H1 (cell line): ENCODE measurements at regions not wholly inside any gene's neighbourhood (a gene's known extent, or its start where the extent isn't known, plus 50 kb on each side); places are given as distances from the start of the nearest gene placed in this dataset.

Source experiments
- CTCF ChIA-PET: fragments of 300-600 bp; sonication (Branson Sonifier 250); formaldehyde crosslinking; loops from one replicate; lab custom pipeline; 2021; ENCODE audit not compliant: partially characterized antibody; lab: Charles Lee
- POLR2A ChIA-PET: fragments of 300-600 bp; sonication (Branson Sonifier 250); formaldehyde crosslinking; loops from one replicate; lab custom pipeline; 2021; ENCODE audit warnings: inconsistent platforms; ENCODE audit not compliant: partially characterized antibody; lab: Charles Lee
- DNase-seq, 2 experiments: peaks; one replicate each; pipeline versions ENCODE4 v3.0.0 to v3.0.0-alpha.2; 2010 to 2022; ENCODE audit warnings: low spot score in 2 of 2, low read depth in 1 of 2, mixed read lengths in 1 of 2
- FAIRE-seq: peaks from 2 replicates; lab custom pipeline; 2011; peaks lifted over from hg19 to GRCh38; lab: Jason Lieb, UNC
- H2AFZ ChIP-seq: 2 replicates; pipeline ENCODE4 v1.8.1; 2012; ENCODE audit warnings: low read length, inconsistent platforms
- H2AK5ac ChIP-seq: 2 replicates; pipeline ENCODE4 v1.6.1; 2013; ENCODE audit warnings: low read depth, low read length
- H2BK120ac ChIP-seq: replicated peaks from 2 replicates; pipeline ENCODE3; 2013; ENCODE audit warnings: low read depth, low read length, inconsistent platforms
- H2BK12ac ChIP-seq: 2 replicates; pipeline ENCODE4 v1.6.1; 2013; ENCODE audit warnings: low read depth, low read length
- H2BK15ac ChIP-seq: 2 replicates; pipeline ENCODE4 v1.6.1; 2013; ENCODE audit warnings: low read length
- H2BK20ac ChIP-seq: 2 replicates; pipeline ENCODE4 v1.6.1; 2013; ENCODE audit warnings: low read length
- H2BK5ac ChIP-seq: 2 replicates; pipeline ENCODE4 v1.6.1; 2013; ENCODE audit warnings: low read depth, low read length
- H3K14ac ChIP-seq: 2 replicates; pipeline ENCODE4 v1.6.1; 2013; ENCODE audit warnings: inconsistent platforms; ENCODE audit not compliant: insufficient read length
- H3K18ac ChIP-seq: 2 replicates; pipeline ENCODE4 v1.6.1; 2013; ENCODE audit warnings: low read length; ENCODE audit errors: extremely low read depth
- H3K23ac ChIP-seq: 2 replicates; pipeline ENCODE4 v1.6.1; 2013; ENCODE audit warnings: inconsistent platforms; ENCODE audit not compliant: insufficient read length
- H3K23me2 ChIP-seq: 2 replicates; pipeline ENCODE4 v1.6.1; 2013; ENCODE audit warnings: low read depth, low read length
- H3K27ac ChIP-seq: 2 replicates; pipeline ENCODE4 v1.6.1; 2011; ENCODE audit warnings: low read depth, low read length, inconsistent platforms
- H3K27me3 ChIP-seq, 4 experiments: replicated peaks in 1 of 4; 1 replicate in 1 of 4; 2 replicates in 3 of 4; pipeline versions ENCODE4 v1.6.1 to v1.8.1; 2011 to 2013; ENCODE audit warnings: low read length in 3 of 4, mild to moderate bottlenecking in 3 of 4, inconsistent platforms in 2 of 4, mixed read lengths in 2 of 4, moderate library complexity in 1 of 4; ENCODE audit not compliant: control insufficient read depth in 3 of 4, insufficient read depth in 3 of 4; ENCODE audit errors: extremely low read depth in 1 of 4
- H3K36me3 ChIP-seq, 4 experiments: 2 replicates each; pipeline versions ENCODE4 v1.6.1 to v1.8.1; 2011 to 2013; ENCODE audit warnings: mild to moderate bottlenecking in 4 of 4, low read length in 3 of 4, moderate library complexity in 2 of 4, control low read depth in 1 of 4, inconsistent platforms in 1 of 4; ENCODE audit not compliant: insufficient read depth in 4 of 4, control insufficient read depth in 2 of 4
- H3K4ac ChIP-seq: replicated peaks from 2 replicates; pipeline ENCODE3; 2013; ENCODE audit warnings: low read length, low read depth, mixed read lengths, inconsistent platforms; ENCODE audit not compliant: insufficient read length
- H3K4me1 ChIP-seq, 4 experiments: replicated peaks in 1 of 4; 1 replicate in 1 of 4; 2 replicates in 3 of 4; pipeline versions ENCODE4 v1.6.1 to v1.8.1; 2011 to 2013; ENCODE audit warnings: low read length in 3 of 4, inconsistent platforms in 2 of 4, mixed read lengths in 1 of 4; ENCODE audit not compliant: insufficient read depth in 4 of 4, control insufficient read depth in 3 of 4
- H3K4me2 ChIP-seq, 2 experiments: 2 replicates each; pipeline versions ENCODE4 v1.6.1 to v1.8.1; 2011 to 2013; ENCODE audit warnings: low read depth in 2 of 2, low read length in 2 of 2, control low read depth in 1 of 2, inconsistent platforms in 1 of 2, mild to moderate bottlenecking in 1 of 2; ENCODE audit not compliant: insufficient read depth in 1 of 2
- H3K4me3 ChIP-seq, 4 experiments: fragments of 200-600, 300-600 bp in 1 of 4; sonication (generic), shearing (Covaris generic), sonication (Bioruptor Twin) in 1 of 4; 2 replicates each; pipeline versions ENCODE4 v1.5.1 to v1.8.1; 2011 to 2016; ENCODE audit warnings: low read length in 4 of 4, low read depth in 3 of 4, control low read depth in 2 of 4, inconsistent platforms in 2 of 4, mild to moderate bottlenecking in 2 of 4, mixed read lengths in 1 of 4, moderate library complexity in 1 of 4; ENCODE audit not compliant: insufficient read depth in 2 of 4; ENCODE audit errors: extremely low read depth in 1 of 4
- H3K56ac ChIP-seq: replicated peaks from 2 replicates; pipeline ENCODE3; 2013; ENCODE audit warnings: low read depth, mild to moderate bottlenecking, mixed read lengths, low read length, inconsistent platforms; ENCODE audit not compliant: insufficient read length
- H3K79me1 ChIP-seq: 2 replicates; pipeline ENCODE4 v1.6.1; 2013; ENCODE audit warnings: low read depth, low read length, control low read depth
- H3K79me2 ChIP-seq, 2 experiments: 2 replicates each; pipeline versions ENCODE4 v1.6.1 to v1.8.1; 2012 to 2013; ENCODE audit warnings: low read length in 2 of 2, mild to moderate bottlenecking in 2 of 2, inconsistent platforms in 1 of 2; ENCODE audit not compliant: insufficient read depth in 2 of 2, control insufficient read depth in 1 of 2
- H3K9ac ChIP-seq, 4 experiments: replicated peaks in 1 of 4; 1 replicate in 1 of 4; 2 replicates in 3 of 4; pipeline versions ENCODE4 v1.6.1 to v1.8.1; 2011 to 2013; ENCODE audit warnings: low read depth in 3 of 4, low read length in 3 of 4, control low read depth in 2 of 4, mild to moderate bottlenecking in 2 of 4, moderate library complexity in 2 of 4, inconsistent platforms in 1 of 4; ENCODE audit errors: extremely low read depth in 1 of 4
- H3K9me3 ChIP-seq, 2 experiments: 2 replicates each; pipeline versions ENCODE4 v1.6.1 to v1.8.1; 2012 to 2013; ENCODE audit warnings: mild to moderate bottlenecking in 2 of 2, moderate library complexity in 2 of 2, control low read depth in 1 of 2, inconsistent platforms in 1 of 2, low read depth in 1 of 2, low read length in 1 of 2, mixed read lengths in 1 of 2; ENCODE audit not compliant: insufficient read depth in 2 of 2
- H4K20me1 ChIP-seq, 2 experiments: replicated peaks in 1 of 2; 2 replicates each; pipeline versions ENCODE3 to v1.8.1; 2011 to 2013; ENCODE audit warnings: inconsistent platforms in 2 of 2, low read length in 2 of 2, mild to moderate bottlenecking in 1 of 2; ENCODE audit not compliant: insufficient read depth in 2 of 2, control insufficient read depth in 1 of 2
- H4K5ac ChIP-seq: 2 replicates; pipeline ENCODE4 v1.6.1; 2013; ENCODE audit warnings: low read length, low read depth, mixed read lengths, inconsistent platforms; ENCODE audit not compliant: insufficient read length
- H4K8ac ChIP-seq: 2 replicates; pipeline ENCODE4 v1.8.0; 2013; ENCODE audit warnings: mild to moderate bottlenecking, moderate library complexity, low read length, inconsistent platforms; ENCODE audit not compliant: insufficient read depth; ENCODE audit errors: extremely low read depth
- H4K91ac ChIP-seq: replicated peaks from 2 replicates; pipeline ENCODE3; 2013; ENCODE audit warnings: low read length, mixed read lengths, inconsistent platforms; ENCODE audit not compliant: insufficient read length
- EZH2 ChIP-seq: fragments of 200-600 bp; sonication (generic); IDR thresholded peaks from 2 replicates; pipeline ENCODE4 v1.7.1; 2012; ENCODE audit warnings: low read depth, mild to moderate bottlenecking, moderate library complexity, low read length, inconsistent platforms; ENCODE audit not compliant: severe bottlenecking
- JUN ChIP-seq: IDR thresholded peaks from 2 replicates; pipeline ENCODE4 v1.6.1; 2011; ENCODE audit warnings: low read depth, mild to moderate bottlenecking, improper control_type of control experiment, low read length
- SIN3A ChIP-seq, 2 experiments: IDR thresholded peaks in 1 of 2; conservative IDR thresholded peaks in 1 of 2; 2 replicates each; pipeline ENCODE4 v1.6.1; 2011 to 2012; ENCODE audit warnings: low read length in 2 of 2, improper control_type of control experiment in 1 of 2, low read depth in 1 of 2, mild to moderate bottlenecking in 1 of 2
- SP4 ChIP-seq: IDR thresholded peaks from 2 replicates; pipeline ENCODE4 v1.6.1; 2012; ENCODE audit warnings: low read length, inconsistent platforms
- TEAD4 ChIP-seq: IDR thresholded peaks from 2 replicates; pipeline ENCODE4 v1.6.1; 2012; ENCODE audit warnings: low read depth, low read length, inconsistent platforms, mixed read lengths
- WGBS, 2 experiments: shearing (Covaris generic) in 1 of 2; methylation state at CpG; one replicate each; pipeline versions ENCODE4 v1.1.6 to v1.1.7; 2013 to 2015; ENCODE audit warnings: low lambda C conversion rate in 2 of 2, mixed read lengths in 2 of 2, inconsistent platforms in 1 of 2, low coverage in 1 of 2, missing lambda C conversion rate in 1 of 2; ENCODE audit not compliant: insufficient replicate concordance in 2 of 2, insufficient coverage in 1 of 2, insufficient read length in 1 of 2; ENCODE audit errors: extremely low coverage in 1 of 2, missing lambda C conversion rate in 1 of 2; 5-methylcytosine and 5-hydroxymethylcytosine counted together

DNA sequence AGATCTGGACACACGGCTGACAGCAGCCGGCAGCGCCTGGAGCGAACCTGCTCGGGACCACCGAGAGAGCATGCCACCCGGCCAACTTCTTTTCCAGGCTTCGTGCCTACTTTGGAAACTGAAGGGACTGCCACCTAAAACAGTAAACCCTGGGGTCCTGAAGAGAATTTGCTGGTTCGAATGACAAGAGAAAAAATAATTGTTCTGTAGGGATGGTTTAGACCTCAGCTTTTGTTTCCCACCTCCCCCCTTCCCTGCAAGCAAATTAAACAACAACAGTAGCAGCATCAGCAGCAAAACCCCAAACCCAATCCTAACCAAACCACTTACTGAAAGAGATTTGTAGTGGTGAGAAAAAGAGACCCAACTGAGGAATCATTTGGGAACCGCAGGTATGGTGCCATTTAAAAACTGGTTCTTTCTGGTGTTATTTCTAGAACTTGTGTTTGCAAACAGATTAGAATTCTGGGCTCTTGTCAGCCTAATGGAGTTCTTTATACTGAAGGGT, 105.6 kb downstream of the LEPR start:
- Histone ChIP-seq H2AK5ac (no peak overlapping the region), H3K79me2 (no peaks in the 10 kb centered on the region), H3K18ac (no peak overlapping the region), H2BK5ac (no peak overlapping the region), H3K23me2 (peaks cover 7% of the 10 kb centered on the region; the same call in 1 of the 2 replicates), H4K8ac (no peak overlapping the region; the same call in 1 of the 2 replicates), H3K4ac (no peak overlapping the region), H2BK120ac (no peak overlapping the region), H2AFZ (no peak overlapping the region; the same call in 1 of the 2 replicates), H3K9me3 (no peaks in the 10 kb centered on the region), H2BK12ac (no peak overlapping the region), H3K14ac (no peak overlapping the region), H3K56ac (no peak overlapping the region), H3K4me3 (peak overlapping the region; percentile 34 to 67 (median 52); a peak in 6 of 8 replicates), H3K4me2 (peak overlapping the region; percentile 78 to 90), H3K27me3 (peaks cover 14 to 26% (median 24%) of the 10 kb centered on the region in 4 experiments), H2BK20ac (no peak overlapping the region), H3K9ac (no peak overlapping the region), H4K5ac (no peak overlapping the region), H3K36me3 (no peaks in the 10 kb centered on the region), H3K23ac (no peak overlapping the region), H3K4me1 (no peaks in the 10 kb centered on the region), H2BK15ac (no peak overlapping the region), H3K79me1 (no peaks in the 10 kb centered on the region), H4K20me1 (no peaks in the 10 kb centered on the region), H4K91ac (no peak overlapping the region), H3K27ac (no peak overlapping the region)
- ChIA-PET POLR2A (no interaction called here), CTCF (no interaction called here)
- DNase-seq (no peak), FAIRE-seq (no peak)
- 43% methylated on average over 2 of the region's 10 CpGs; no CpG with 5 or more reads in 1 of the 2 experiments for WGBS, 2 experiments
- peak; percentile 21 for TF ChIP-seq EZH2
- TF ChIP-seq SP4, result no peak
- TF ChIP-seq TEAD4, result no peak
- no peak for TF ChIP-seq SIN3A (conservative IDR thresholded peaks at IDR 0.05 in 1 of 2, IDR thresholded peaks at IDR 0.05 in 1 of 2; ENCODE audit: low read depth in 1 of 2, low read length in 2 of 2)
- no peak for TF ChIP-seq JUN
